Parathyroid adenoma (tissue), 2 donors: ENCODE measurements at regions not wholly inside any gene's neighbourhood (a gene's known extent, or its start where the extent isn't known, plus 50 kb on each side); places are given as distances from the start of the nearest gene placed in this dataset.

Experiments used
- H2AFZ ChIP-seq: fragments of 300-600 bp; sonication (generic); one replicate; pipeline ENCODE4 v1.7.0; 2017; ENCODE audit warnings: antibody characterized with exemption, mild to moderate bottlenecking
- H3K27ac ChIP-seq: fragments of 300-600 bp; sonication (generic); one replicate; pipeline ENCODE4 v1.7.0; 2017
- H3K27me3 ChIP-seq: fragments of 300-600 bp; sonication (generic); one replicate; pipeline ENCODE4 v1.7.0; 2017; ENCODE audit warnings: low read length; ENCODE audit not compliant: control insufficient read depth, insufficient read depth
- H3K36me3 ChIP-seq: fragments of 300-600 bp; sonication (generic); one replicate; pipeline ENCODE4 v1.7.0; 2017; ENCODE audit warnings: low read length; ENCODE audit not compliant: control insufficient read depth, insufficient read depth
- H3K4me1 ChIP-seq: fragments of 300-600 bp; sonication (generic); one replicate; pipeline ENCODE4 v1.7.0; 2017; ENCODE audit warnings: control low read depth
- H3K4me2 ChIP-seq: fragments of 300-600 bp; sonication (generic); one replicate; pipeline ENCODE4 v1.7.0; 2017; ENCODE audit warnings: low read length
- H3K4me3 ChIP-seq: fragments of 300-600 bp; sonication (generic); one replicate; pipeline ENCODE4 v1.7.0; 2017; ENCODE audit warnings: low read depth, low read length
- H3K79me2 ChIP-seq: fragments of 300-600 bp; sonication (generic); one replicate; pipeline ENCODE4 v1.7.0; 2017; ENCODE audit warnings: control low read depth
- H3K9ac ChIP-seq: fragments of 300-600 bp; sonication (generic); one replicate; pipeline ENCODE4 v1.7.0; 2017; ENCODE audit warnings: mild to moderate bottlenecking
- H3K9me3 ChIP-seq: fragments of 300-600 bp; sonication (generic); one replicate; pipeline ENCODE4 v1.7.0; 2017; ENCODE audit warnings: low read length; ENCODE audit not compliant: control insufficient read depth
- TF ChIP-seq, protein P1 (sequence below): fragments of 300-600 bp; sonication (generic); IDR thresholded peaks from one replicate; pipeline ENCODE4 v1.7.0; 2017; ENCODE audit warnings: antibody characterized with exemption, mild to moderate bottlenecking
- donor health status: primary hyperparathyroidism.

DNA sequence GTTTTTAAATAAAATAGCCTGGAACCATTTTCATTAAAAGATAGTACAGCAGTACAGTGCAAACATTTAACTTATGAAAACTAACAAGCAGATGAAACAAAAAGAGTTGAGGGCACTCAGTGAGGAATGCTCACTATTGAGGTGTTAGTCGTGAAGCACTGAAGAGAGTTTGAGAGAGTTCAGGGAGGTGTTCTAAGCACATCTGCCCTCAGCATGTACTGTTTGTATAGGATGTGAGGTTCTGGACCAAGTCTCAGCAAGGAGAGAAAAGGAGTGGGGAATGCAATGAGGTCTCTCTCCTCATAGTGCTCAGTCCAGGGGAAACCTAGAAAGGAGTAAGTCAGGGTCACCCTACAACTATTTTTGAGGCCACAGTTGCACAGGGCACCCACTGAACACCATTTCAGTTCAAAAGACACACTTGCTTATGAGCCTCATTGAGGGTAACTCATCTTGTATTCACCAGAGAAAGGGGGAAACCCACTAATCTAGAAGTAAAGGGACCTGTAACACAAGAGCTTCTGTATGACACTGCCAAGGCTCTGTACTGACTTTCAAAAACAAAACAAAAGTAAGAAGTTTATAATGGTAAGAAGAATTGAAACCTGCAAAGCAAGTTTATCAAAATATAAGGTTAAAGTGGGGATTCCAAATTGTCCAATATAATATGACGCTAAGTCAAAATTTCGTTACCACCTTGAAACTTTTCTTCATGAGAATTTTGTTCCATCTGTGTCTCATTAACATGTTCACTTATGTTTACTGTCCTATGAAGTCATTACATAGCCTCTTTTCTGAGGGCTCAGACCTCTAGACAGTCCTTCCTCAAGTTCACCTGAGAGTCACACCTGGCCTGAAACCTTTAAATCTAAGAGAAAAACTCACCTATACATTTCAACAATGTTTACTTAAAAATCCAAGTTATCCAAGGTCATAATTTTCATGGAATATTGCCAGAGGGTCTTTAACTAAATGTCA lies 275.3 kb downstream of the ETS1 start:
- Histone ChIP-seq H3K4me1 (no peaks in the 10 kb centered on the region), H3K27ac (no peak overlapping the region), H3K36me3 (no peaks in the 10 kb centered on the region), H2AFZ (no peak overlapping the region), H3K9me3 (no peaks in the 10 kb centered on the region), H3K4me2 (no peak overlapping the region), H3K27me3 (no peaks in the 10 kb centered on the region), H3K79me2 (no peaks in the 10 kb centered on the region), H3K4me3 (no peak overlapping the region), H3K9ac (no peak overlapping the region)
- TF ChIP-seq, protein P1, sequence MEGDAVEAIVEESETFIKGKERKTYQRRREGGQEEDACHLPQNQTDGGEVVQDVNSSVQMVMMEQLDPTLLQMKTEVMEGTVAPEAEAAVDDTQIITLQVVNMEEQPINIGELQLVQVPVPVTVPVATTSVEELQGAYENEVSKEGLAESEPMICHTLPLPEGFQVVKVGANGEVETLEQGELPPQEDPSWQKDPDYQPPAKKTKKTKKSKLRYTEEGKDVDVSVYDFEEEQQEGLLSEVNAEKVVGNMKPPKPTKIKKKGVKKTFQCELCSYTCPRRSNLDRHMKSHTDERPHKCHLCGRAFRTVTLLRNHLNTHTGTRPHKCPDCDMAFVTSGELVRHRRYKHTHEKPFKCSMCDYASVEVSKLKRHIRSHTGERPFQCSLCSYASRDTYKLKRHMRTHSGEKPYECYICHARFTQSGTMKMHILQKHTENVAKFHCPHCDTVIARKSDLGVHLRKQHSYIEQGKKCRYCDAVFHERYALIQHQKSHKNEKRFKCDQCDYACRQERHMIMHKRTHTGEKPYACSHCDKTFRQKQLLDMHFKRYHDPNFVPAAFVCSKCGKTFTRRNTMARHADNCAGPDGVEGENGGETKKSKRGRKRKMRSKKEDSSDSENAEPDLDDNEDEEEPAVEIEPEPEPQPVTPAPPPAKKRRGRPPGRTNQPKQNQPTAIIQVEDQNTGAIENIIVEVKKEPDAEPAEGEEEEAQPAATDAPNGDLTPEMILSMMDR, result no peak

DNA sequence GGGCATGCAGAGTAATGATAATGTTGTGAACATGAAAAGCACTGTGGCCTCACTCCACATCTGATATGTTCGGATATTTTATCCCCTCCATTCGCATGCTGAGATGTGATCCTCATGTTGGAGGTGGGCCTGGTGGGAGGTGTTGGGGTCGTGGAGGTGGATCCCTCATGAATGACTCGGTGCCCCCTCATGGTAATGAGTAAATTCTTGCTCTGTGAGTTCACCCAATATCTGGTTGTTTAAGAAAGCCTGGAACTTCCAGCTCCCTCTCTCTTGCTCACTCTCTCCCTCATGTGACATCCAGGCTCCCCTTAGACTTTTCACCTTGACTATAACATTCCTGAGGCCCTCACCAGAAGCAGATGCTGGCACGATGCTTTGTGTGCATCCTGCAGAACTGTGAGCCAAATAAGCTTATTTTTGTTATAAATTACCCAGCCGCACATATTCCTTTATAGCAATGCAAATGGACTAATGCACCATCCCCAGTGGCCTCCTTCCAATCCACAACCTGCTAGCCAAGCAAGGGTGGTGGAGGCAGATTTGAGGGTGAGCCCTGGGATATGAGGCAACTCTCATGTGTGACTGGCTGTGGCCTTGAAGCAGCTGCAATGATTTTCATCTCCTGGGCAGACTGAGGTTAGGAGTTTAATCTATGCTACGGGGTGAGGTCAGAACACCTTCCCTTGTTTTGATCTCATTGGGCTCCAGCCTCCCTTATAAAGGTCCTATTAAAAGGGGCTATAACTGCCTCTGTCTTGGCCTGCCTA lies 276.5 kb downstream of the ETS1 start:
- Histone ChIP-seq H3K4me1 (no peaks in the 10 kb centered on the region), H3K4me3 (no peak overlapping the region), H3K4me2 (no peak overlapping the region), H2AFZ (no peak overlapping the region), H3K36me3 (no peaks in the 10 kb centered on the region), H3K9ac (no peak overlapping the region), H3K9me3 (no peaks in the 10 kb centered on the region), H3K27me3 (no peaks in the 10 kb centered on the region), H3K27ac (no peak overlapping the region), H3K79me2 (no peaks in the 10 kb centered on the region)
- TF ChIP-seq, protein P1, result no peak

DNA sequence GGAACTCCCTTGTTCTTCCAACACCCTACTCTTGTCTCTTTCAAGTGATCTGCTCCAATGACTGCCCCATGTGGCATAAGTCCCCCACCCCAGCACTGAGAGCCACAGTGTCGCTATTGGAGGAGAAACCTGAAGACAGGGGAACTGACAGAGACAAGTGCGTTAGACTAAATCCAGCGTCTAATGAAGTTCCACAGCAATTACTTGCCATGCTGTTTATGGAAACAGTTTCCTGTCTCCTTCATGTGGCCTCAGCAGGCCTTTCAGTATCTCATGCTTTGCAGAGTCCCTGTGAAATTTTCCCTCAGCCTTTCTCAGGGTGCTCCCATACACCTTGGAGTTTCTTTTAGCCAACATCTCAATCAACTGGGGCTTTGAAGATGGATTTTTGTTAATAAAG lies 277.4 kb downstream of the ETS1 start:
- no peaks in the 10 kb centered on the region for H3K79me2 ChIP-seq
- TF ChIP-seq, protein P1, result no peak
- no peak overlapping the region for H3K27ac ChIP-seq
- no peak overlapping the region for H2AFZ ChIP-seq
- H3K4me3 ChIP-seq, result no peak overlapping the region
- H3K4me2 ChIP-seq, result no peak overlapping the region
- H3K4me1 ChIP-seq, result no peaks in the 10 kb centered on the region
- no peaks in the 10 kb centered on the region for H3K9me3 ChIP-seq
- no peaks in the 10 kb centered on the region for H3K36me3 ChIP-seq
- H3K27me3 ChIP-seq, result no peaks in the 10 kb centered on the region
- H3K9ac ChIP-seq, result no peak overlapping the region

DNA sequence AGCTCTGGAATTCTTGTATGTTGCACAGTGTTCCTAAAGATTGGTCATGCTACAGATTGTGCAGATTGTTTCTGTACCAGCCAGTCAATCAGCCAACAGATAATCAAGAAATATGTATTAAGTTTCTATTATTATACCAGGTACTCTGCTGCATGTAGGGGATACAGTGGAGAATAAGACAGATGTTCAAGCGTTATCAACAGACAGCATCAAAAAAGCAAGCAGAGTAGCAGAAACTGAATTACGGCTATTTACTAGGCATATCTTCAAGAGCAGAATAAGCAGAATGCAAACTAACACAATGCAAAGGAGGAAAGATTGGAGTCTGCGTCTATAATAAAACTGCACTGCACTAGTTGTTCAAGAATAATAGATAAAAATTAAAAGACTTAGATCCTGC lies 278.6 kb downstream of the ETS1 start:
- Histone ChIP-seq H3K4me1 (no peaks in the 10 kb centered on the region), H3K4me2 (no peak overlapping the region), H3K27me3 (no peaks in the 10 kb centered on the region), H3K4me3 (no peak overlapping the region), H3K27ac (no peak overlapping the region), H3K9me3 (no peaks in the 10 kb centered on the region), H3K79me2 (no peaks in the 10 kb centered on the region), H3K36me3 (no peaks in the 10 kb centered on the region), H2AFZ (no peak overlapping the region), H3K9ac (no peak overlapping the region)
- TF ChIP-seq, protein P1, result no peak
